ENCODE measurements at regions not wholly inside any gene's neighbourhood (a gene's known extent, or its start where the extent isn't known, plus 50 kb on each side); places are given as distances from the start of the nearest gene placed in this dataset.

DNA sequence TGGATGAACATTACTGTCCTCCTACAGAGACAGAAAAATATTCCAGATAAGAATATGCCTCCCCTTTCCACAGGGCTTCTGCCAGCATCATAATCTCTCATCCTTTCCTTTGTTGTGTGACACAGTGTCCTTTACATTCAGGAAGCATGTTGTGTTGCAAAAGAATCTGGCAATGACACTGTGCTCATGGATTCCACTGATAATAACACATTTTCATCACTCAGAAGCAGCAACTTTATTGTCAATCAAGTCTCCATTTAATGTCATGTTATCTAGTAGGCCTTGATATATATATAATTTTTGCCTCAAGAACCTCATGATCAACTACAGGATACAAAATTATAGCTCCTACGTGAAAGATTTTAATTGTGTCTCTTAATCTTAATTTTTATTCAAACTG is 833.9 kb downstream of the FSTL5 start:
- TF ChIP-seq, protein P1, sequence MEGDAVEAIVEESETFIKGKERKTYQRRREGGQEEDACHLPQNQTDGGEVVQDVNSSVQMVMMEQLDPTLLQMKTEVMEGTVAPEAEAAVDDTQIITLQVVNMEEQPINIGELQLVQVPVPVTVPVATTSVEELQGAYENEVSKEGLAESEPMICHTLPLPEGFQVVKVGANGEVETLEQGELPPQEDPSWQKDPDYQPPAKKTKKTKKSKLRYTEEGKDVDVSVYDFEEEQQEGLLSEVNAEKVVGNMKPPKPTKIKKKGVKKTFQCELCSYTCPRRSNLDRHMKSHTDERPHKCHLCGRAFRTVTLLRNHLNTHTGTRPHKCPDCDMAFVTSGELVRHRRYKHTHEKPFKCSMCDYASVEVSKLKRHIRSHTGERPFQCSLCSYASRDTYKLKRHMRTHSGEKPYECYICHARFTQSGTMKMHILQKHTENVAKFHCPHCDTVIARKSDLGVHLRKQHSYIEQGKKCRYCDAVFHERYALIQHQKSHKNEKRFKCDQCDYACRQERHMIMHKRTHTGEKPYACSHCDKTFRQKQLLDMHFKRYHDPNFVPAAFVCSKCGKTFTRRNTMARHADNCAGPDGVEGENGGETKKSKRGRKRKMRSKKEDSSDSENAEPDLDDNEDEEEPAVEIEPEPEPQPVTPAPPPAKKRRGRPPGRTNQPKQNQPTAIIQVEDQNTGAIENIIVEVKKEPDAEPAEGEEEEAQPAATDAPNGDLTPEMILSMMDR (conservative IDR thresholded peaks at IDR 0.05; ENCODE audit: low read depth, low read length), result no peak
- no peak overlapping the region for H3K4me3 ChIP-seq (ENCODE audit: low read length)
- DNase-seq (ENCODE audit: low read depth), result no peak

DNA sequence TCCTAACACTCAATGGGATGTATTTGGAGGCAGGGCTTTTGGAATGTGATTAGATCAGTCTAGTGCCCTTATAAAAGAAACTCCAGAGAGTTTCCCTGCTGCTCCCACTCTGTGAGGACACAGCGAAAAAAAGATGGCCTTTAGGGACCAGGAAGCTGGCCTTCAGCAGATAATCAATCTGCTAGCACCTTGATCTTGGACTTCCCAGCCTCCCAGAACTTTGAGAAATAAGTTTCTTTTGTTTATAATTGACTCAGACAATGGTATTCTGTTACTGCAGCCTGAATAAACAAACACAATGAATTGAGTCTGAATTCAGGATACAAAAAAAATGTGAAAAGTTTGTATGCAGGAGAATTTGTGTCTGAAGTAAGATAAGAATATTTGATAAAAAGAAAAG is 842.1 kb downstream of the FSTL5 start:
- TF ChIP-seq, protein P1 (conservative IDR thresholded peaks at IDR 0.05; ENCODE audit: low read depth, low read length), result no peak
- H3K4me3 ChIP-seq (ENCODE audit: low read length), result no peak overlapping the region
- DNase-seq (ENCODE audit: low read depth), result no peak

DNA sequence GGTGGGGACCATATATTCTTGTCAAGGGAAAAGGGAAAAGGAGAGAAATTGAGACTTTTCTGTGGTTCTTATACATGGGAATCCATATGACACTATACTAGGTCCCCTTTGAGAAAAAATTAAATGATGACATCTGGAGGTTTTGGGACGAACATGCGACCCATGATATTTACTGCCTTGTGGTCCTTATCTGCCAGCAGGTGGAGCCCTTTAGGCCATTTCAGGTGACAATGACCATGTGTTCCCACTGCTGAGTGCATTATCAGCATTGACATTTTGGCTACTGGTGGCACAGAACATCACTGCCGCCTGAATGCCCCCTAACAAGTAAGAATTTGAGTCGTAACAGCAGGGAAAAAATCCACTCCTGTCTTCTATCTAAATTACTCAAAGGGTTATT is 843.4 kb downstream of the FSTL5 start:
- no peak overlapping the region for H3K4me3 ChIP-seq (ENCODE audit: low read length)
- TF ChIP-seq, protein P1 (conservative IDR thresholded peaks at IDR 0.05; ENCODE audit: low read depth, low read length), result peak; percentile 56
- no peak for DNase-seq (ENCODE audit: low read depth)

DNA sequence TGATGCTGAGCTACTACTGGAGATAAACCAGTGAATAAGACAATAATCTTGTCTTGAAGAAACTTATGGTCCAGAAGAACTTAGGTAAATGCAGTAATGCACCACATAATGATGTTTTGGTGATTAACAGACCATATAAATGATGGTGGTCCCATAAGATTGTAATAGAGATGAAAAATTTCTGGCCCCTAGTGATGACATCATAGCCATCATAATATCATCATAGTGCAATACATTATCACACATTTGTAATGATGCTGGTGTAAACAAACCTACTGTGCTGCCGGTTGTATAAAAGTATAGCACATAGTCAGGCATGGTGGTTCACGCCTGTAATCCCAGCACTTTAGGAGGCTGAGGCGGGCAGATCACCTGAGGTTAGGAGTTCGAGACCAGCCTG is 846.8 kb downstream of the FSTL5 start:
- TF ChIP-seq, protein P1 (conservative IDR thresholded peaks at IDR 0.05; ENCODE audit: low read depth, low read length), result no peak
- DNase-seq (ENCODE audit: low read depth), result no peak
- H3K4me3 ChIP-seq (ENCODE audit: low read length), result no peak overlapping the region

DNA sequence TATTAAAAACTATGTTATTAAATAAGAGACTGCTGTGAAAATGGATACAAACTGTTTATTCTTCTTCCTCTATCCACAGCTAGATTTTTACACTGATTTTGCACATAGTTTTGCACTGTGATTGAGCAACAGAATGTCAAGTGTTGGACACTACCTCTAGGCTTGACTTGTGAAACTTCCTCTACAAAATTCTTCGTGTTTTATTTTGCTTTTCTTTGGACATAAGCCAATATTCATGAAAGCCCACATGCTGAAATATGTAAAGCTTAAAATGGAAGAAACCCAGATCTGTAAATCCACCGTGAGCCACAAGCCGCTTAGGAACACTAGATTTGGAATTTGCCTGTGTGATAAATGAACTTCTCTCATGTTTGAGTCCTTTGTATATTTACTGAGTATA is 849.4 kb downstream of the FSTL5 start:
- no peak overlapping the region for H3K4me3 ChIP-seq (ENCODE audit: low read length)
- TF ChIP-seq, protein P1 (conservative IDR thresholded peaks at IDR 0.05; ENCODE audit: low read depth, low read length), result no peak
- DNase-seq (ENCODE audit: low read depth), result peak; percentile 17

DNA sequence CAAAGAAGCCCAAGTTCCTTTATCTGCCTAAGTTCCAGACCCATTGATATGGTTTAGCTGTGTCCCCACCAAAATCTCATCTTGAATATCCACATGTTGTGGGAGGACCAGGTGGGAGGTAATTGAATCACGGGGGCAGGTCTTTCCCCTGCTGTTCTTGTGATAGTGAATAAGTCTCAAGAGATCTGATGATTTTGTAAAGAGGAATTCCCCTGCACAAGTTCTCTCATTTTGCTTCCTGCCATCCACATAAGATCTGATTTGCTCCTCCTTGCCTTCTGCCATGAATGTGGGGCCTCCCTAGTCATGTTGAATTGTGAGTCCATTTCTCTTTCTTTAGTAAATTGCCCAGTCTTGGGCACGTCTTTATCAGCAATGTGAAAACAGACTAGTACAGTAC is 860.2 kb downstream of the FSTL5 start:
- TF ChIP-seq, protein P1 (conservative IDR thresholded peaks at IDR 0.05; ENCODE audit: low read depth, low read length), result no peak
- no peak overlapping the region for H3K4me3 ChIP-seq (ENCODE audit: low read length)
- no peak for DNase-seq (ENCODE audit: low read depth)

DNA sequence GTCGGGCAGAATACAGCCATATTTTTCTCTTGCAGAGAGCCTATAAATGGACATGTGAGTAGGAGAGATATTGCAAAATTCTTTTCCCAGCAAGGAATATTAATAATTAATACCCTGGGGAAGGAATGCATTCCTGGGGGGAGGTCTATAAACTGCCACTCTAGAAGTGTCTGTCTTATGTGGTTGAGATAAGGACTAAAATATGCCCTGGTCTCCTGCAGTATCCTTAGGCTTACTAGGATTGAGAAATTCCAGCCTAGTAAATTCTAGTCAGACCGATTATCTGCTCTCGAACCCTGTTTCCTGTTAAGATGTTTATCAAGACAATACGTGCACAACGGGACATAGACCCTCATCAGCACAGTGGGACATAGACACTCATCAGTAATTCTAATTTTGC is 872.6 kb downstream of the FSTL5 start:
- no peak overlapping the region for H3K4me3 ChIP-seq (ENCODE audit: low read length)
- TF ChIP-seq, protein P1 (conservative IDR thresholded peaks at IDR 0.05; ENCODE audit: low read depth, low read length), result no peak
- no peak for DNase-seq (ENCODE audit: low read depth)
